Esophagus muscularis mucosa (tissue), 4 donors: ENCODE measurements at regions not wholly inside any gene's neighbourhood (a gene's known extent, or its start where the extent isn't known, plus 50 kb on each side); places are given as distances from the start of the nearest gene placed in this dataset.

Source experiments
- EP300 ChIP-seq: sonication (generic); formaldehyde crosslinking; IDR thresholded peaks from one replicate; pipeline ENCODE4 v1.6.1; 2017; ENCODE audit warnings: antibody characterized with exemption
- POLR2A ChIP-seq: fragments of 450-650 bp; IDR thresholded peaks from one replicate; pipeline ENCODE4 v1.6.1; 2017; ENCODE audit warnings: antibody characterized with exemption, moderate library complexity, mild to moderate bottlenecking, low read depth
- POLR2AphosphoS5 ChIP-seq, 2 donors: sonication (generic); formaldehyde crosslinking; IDR thresholded peaks; one replicate each; pipeline ENCODE4 v1.6.1; 2017; ENCODE audit warnings: antibody characterized with exemption in 2 of 2
- TF ChIP-seq, protein P1 (sequence below), 3 experiments: fragments of 200-600 bp in 2 of 3; fragments of 450-650 bp in 1 of 3; sonication (generic) in 2 of 3; IDR thresholded peaks; one replicate each; pipeline ENCODE4 v1.5.1; 2017 to 2019; ENCODE audit warnings: antibody characterized with exemption in 3 of 3, mild to moderate bottlenecking in 2 of 3, moderate library complexity in 1 of 3

DNA sequence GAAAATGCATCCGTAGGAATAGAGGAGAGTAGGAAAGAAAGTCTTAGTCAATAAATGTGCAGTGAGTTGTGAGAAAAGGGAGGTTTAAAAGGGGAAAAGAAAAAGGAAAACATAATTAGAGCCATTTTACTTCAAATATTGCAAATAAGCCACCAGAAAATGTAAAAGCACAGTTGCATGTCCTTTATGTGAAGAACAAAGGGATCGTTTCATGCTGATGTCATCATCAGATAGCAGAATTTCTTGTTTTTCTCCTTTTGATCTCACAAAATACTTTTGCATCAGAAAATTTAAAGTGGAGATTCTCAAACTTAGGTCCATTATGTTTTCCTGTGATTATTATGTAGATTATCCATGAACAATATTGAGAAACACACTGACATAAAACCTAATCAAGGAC, 166.7 kb downstream of the HAO1 start:
- TF ChIP-seq, protein P1, sequence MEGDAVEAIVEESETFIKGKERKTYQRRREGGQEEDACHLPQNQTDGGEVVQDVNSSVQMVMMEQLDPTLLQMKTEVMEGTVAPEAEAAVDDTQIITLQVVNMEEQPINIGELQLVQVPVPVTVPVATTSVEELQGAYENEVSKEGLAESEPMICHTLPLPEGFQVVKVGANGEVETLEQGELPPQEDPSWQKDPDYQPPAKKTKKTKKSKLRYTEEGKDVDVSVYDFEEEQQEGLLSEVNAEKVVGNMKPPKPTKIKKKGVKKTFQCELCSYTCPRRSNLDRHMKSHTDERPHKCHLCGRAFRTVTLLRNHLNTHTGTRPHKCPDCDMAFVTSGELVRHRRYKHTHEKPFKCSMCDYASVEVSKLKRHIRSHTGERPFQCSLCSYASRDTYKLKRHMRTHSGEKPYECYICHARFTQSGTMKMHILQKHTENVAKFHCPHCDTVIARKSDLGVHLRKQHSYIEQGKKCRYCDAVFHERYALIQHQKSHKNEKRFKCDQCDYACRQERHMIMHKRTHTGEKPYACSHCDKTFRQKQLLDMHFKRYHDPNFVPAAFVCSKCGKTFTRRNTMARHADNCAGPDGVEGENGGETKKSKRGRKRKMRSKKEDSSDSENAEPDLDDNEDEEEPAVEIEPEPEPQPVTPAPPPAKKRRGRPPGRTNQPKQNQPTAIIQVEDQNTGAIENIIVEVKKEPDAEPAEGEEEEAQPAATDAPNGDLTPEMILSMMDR (IDR thresholded peaks at IDR 0.05): no peak
- TF ChIP-seq EP300 (no peak), POLR2AphosphoS5 (IDR thresholded peaks at IDR 0.05) (no peak), POLR2A (no peak)
